HG03066 (cell line): ENCODE measurements at regions not wholly inside any gene's neighbourhood (a gene's known extent, or its start where the extent isn't known, plus 50 kb on each side); places are given as distances from the start of the nearest gene placed in this dataset.
"Not testable (repeated sequence)": the region's sequence is repeated elsewhere in the genome, so short reads cannot be mapped to it uniquely, and the experiment has no call there.

Experiments
- ATAC-seq: cut with Tn5 transposase; IDR thresholded peaks from one replicate; pipeline ENCODE4 v1.9.1; 2021; ENCODE audit warnings: low read depth; ENCODE audit not compliant: unreplicated experiment

DNA sequence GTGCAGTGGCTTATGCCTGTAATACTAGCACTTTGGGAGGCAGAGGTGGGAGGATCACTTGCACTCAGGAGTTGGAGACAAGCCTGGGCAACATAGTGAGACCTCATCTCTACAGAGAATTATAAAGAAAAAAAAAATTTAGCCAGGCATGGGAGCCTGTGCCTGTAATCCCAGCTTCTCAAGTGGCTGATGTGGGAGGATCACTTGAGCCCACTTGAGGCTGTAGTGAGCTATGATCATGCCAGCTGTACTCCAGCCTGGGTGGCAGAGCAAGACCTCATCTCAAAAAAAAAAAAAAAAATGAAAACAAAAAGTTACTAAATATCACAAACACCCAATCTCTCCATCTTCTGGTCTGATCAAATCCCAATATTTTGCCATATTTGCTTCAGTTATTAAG, 142.6 kb downstream of the DAZ2 start:
- not testable (repeated sequence) for ATAC-seq

DNA sequence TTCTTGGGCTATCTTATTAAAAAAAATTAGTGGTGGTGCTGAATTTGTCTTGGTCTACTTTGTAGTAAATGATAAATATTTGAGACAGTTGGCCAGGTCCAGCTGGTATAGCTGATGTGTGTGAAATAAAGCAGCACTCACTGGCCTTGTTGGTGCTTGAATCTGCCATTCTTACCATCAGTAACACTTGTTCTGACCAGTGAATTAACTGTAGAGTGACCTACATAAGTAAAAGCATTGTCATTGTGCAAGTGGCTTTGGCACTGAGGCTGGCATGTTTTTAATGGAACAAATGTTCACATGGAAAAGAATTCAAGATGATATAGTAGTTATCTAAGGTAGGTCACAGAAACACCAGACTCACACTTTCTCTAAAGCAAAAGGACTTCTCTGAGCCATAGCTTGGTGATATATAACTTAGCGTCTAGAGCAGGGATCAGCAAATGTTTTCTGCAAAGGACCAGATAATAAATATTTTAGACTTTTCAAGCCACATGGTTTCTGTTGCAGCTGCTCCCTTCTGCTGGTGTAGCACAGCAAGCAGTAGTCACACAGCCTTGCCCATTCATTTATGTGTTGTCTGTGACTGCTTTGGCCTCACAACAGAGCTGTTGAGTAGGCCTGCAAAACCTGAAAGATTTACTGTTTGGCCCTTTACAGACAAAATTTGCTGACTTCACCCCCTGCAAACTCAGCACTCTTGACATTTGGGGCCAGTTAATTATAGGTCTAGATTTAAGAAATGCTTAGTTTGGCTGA, 144.1 kb downstream of the DAZ2 start:
- ATAC-seq = not testable (repeated sequence)

DNA sequence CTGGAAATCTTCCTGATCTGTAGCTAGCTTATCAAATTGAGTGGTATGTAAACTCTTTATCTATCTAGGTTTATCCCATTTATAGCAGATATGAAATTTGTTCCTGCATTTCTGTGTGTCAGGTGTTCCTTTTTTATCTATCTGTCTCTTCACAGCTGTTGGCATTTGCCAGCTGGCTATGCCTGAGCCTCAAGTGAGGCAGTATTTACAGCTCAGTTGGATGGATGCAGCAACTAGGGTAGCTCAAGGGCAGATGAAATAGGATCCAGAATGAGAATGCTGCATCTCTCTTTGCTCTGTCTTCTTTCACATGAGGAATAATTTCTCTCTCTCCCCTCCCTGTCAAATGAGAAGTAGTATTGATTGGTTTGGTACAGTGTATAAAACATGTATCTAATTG, 144.8 kb downstream of the DAZ2 start:
- not testable (repeated sequence) for ATAC-seq

DNA sequence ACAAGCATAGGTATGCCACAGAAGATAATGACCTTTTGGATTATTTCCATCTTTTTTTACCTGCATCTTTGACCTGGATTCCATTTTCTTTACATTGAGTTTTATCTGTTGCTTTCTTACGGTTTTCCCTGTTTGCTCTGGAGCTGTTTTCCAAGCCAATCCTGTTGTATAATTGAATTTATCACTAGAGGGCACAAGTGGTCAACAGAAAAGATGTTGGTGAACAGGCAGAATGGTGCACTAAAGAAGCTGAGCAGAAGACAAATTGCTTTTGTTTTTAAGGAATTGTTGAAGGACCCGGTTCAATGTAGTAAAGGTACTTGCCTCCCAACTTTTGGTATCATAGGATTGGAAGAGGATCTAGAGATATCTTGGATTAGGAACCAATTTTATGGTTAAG, 177.8 kb downstream of the DAZ2 start:
- ATAC-seq = not testable (repeated sequence)

DNA sequence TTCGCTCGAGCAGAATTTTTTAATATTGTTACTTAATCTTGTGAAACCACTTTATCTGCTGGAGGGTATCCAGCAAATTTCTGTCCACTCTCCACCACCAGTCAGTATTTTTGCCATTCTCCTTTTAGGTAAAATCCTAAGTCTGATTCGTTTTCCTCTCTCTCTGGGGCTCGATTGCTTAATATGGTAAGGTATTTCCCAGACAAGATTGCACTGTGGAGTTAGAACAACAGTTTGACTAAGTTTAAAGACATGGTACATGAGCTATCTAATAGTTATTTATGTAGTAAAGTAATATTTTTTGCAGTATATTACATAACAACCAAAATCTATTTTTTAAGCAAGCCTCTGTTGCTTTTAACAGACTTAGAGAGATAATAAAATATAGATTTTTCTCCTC, 181.9 kb downstream of the DAZ2 start:
- not testable (repeated sequence) for ATAC-seq

DNA sequence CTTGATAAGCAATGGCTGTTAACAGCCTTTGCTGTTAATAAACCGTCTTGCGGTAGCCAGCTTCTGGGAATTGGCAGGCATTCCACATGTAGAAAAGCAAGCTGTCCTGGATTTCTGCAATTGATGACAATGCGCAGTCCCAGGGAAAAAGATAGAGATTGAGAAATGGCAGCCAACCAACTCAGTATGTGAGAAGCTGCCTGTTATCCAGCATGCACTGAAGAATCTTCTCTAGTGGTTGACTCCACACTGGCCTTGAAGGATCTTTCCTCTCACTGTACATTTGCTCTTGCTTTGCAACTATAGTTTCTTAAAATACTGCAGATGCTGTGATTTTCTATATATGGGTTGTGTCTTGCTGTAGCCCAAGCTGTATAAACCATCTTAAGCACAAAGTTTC, 182.5 kb downstream of the DAZ2 start:
- not testable (repeated sequence) for ATAC-seq

DNA sequence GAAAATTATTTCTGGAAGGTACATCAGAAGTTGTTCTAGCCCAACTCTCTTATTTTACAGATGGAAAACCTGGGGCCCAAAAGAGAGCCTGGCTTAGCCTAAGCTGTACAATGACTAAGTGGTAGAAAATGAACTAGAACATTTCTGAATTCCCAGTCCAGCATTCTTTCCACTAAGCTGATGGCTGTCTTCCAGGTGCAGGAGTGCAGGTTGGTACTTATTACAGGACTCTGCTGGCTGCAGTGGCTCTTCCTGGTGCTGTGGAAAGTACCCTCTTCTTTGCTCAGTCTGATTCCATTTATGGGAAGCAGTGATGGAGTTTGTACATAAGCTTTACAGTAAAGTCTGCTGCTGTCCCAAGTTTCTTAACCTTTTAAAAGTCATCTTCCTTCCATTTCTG, 196.6 kb downstream of the DAZ2 start:
- not testable (repeated sequence) for ATAC-seq

DNA sequence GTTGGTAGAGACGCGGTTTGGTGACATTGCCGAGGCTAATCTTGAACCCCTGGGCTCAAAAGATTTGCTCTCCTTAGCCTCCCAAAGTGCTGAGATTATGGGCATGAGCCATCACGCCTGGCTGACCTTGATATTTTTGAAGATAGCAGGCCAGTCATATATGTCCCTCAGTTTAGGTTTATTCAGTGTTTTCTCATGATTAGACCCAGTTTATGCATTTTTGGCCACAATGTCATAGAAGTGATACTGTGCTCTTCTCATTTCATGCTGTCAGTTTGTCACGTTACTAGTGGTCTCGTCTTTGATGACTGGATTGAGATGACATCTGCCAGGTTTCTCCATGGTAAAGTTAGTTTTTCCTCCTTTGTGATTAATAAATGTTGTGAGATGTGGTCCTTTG, 209.9 kb downstream of the DAZ2 start:
- ATAC-seq = not testable (repeated sequence)

DNA sequence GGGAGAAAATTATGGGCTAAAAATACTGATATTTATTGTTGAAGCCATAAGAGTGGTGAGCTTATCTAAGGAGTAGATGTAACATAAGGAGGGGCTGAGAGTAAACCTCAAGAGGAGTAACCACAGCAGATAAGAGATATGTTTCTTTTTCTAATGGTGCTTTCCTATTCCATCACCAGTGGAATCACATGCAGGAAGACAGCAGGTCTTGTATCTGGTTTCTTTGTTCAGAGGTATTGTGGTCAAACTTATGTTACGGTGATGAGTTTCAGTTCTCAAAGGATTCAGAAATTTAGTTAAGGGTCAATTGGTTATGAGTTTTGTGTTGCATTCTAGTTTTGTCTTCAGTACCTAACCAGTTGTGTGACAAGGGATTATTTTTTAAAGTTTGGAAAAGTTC, 225.4 kb downstream of the DAZ2 start:
- peak; percentile 90 for ATAC-seq

DNA sequence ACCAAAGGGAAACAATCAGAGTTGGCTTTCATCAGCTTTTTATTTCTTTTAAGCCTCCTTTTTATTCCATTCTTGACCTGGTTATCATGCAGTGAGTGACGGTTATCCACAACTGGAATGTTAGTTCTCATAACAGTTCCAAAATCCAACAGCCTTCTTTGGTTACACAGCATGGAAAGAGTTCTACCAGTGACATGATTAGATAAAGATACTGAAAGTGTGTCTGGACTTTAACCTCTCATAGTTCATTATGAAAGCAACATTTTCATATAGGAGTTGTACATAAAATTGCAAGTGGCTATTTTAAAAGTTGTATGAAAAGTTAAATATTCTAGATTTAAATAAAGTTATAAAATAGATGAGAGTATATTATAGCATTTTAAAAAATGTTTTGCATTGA, 225.9 kb downstream of the DAZ2 start:
- peak; percentile 57 for ATAC-seq

DNA sequence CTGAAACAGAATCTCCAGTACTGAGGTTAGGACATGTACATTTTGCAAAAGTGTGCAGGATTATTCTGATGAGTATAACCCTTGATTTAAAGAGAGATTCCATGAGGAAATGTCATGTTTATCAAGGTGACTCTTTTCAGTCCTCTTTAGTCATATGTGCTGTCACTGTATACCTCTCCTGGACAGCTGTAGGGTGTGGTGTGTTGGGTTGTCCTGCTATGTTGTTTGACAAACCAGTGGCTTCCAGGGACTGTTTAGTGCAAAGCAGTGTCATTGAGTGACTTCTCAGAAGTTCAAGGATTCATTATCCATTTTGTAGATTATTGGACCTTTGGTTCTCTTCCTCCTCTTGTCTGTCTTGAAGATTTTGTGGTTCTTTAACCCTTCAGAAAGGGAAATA, 236.3 kb downstream of the DAZ2 start:
- not testable (repeated sequence) for ATAC-seq

DNA sequence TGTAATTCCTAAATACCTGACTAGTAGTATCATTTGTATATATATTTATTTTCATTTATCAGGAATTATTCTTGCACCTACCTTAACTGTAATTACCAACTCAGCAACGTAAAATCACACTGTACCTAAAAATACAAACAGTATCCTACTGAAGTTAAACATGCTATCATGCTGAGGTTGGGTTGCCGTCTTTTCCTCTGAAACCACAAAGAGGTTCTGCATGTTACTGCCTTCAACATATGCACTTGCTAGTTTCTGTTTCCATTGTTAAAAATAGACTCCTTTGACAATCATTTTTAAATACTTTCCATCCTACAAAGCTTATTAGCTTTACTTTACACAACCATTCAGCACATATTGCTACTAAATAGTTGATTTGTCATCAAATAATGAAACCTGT, 283.6 kb downstream of the DAZ2 start:
- not testable (repeated sequence) for ATAC-seq
